Type B pancreatic cell (in vitro differentiated cells): ENCODE measurements at regions not wholly inside any gene's neighbourhood (a gene's known extent, or its start where the extent isn't known, plus 50 kb on each side); places are given as distances from the start of the nearest gene placed in this dataset.

Source experiments
- DNase-seq: peaks from one replicate; pipeline ENCODE4 v3.0.0; 2021; ENCODE audit warnings: mixed read lengths; ENCODE audit not compliant: unreplicated experiment; ENCODE audit errors: extremely low spot score
- H3K27ac Mint-ChIP-seq: 2 replicates; pipeline ENCODE4 v1.8.0; 2021; ENCODE audit warnings: mild to moderate bottlenecking, mixed read lengths
- H3K27me3 Mint-ChIP-seq: 2 replicates; pipeline ENCODE4 v1.8.0; 2021; ENCODE audit warnings: mixed read lengths
- H3K36me3 Mint-ChIP-seq: 2 replicates; pipeline ENCODE4 v1.8.0; 2021; ENCODE audit warnings: mixed read lengths
- H3K4me1 Mint-ChIP-seq: one replicate; pipeline ENCODE4 v1.8.0; 2021; ENCODE audit warnings: mixed read lengths; ENCODE audit not compliant: unreplicated experiment
- H3K4me3 Mint-ChIP-seq: 2 replicates; pipeline ENCODE4 v1.8.0; 2021; ENCODE audit warnings: mild to moderate bottlenecking, mixed read lengths
- H3K9me3 Mint-ChIP-seq: 2 replicates; pipeline ENCODE4 v1.8.0; 2021; ENCODE audit warnings: mixed read lengths
- CTCF ChIP-seq: fragments of 200-600 bp; sonication (generic); conservative IDR thresholded peaks from 2 replicates; pipeline ENCODE4 v1.5.0; 2021; ENCODE audit warnings: antibody characterized with exemption, mild to moderate bottlenecking

GRCh38 chr16:59124056-59124455 lies 389.9 kb upstream of the GOT2 start:
- no peaks in the 10 kb centered on the region for H3K9me3 Mint-ChIP-seq
- H3K27me3 Mint-ChIP-seq, result no peaks in the 10 kb centered on the region
- H3K36me3 Mint-ChIP-seq, result no peaks in the 10 kb centered on the region

GRCh38 chr16:59123479-59123878 lies 389.4 kb upstream of the GOT2 start:
- H3K27ac Mint-ChIP-seq, result no peak overlapping the region

More at GRCh38 chr16:59124056-59124455, 389.9 kb upstream of the GOT2 start:
- Mint-ChIP-seq H3K4me3 (no peak overlapping the region), H3K4me1 (peaks cover 5% of the 10 kb centered on the region), H3K27ac (no peak overlapping the region)
- no peak for TF ChIP-seq CTCF
- DNase-seq, result no peak

GRCh38 chr16:59122262-59122537 lies 388.1 kb upstream of the GOT2 start:
- Mint-ChIP-seq H3K27ac (no peak overlapping the region), H3K4me3 (no peak overlapping the region), H3K27me3 (no peaks in the 10 kb centered on the region), H3K4me1 (peaks cover 5% of the 10 kb centered on the region), H3K36me3 (no peaks in the 10 kb centered on the region), H3K9me3 (no peaks in the 10 kb centered on the region)
- no peak for DNase-seq
- TF ChIP-seq CTCF, result no peak

More at GRCh38 chr16:59123479-59123878, 389.4 kb upstream of the GOT2 start:
- no peaks in the 10 kb centered on the region for H3K27me3 Mint-ChIP-seq
- no peak for TF ChIP-seq CTCF
- no peak for DNase-seq
- H3K4me3 Mint-ChIP-seq, result no peak overlapping the region
- H3K4me1 Mint-ChIP-seq, result peaks cover 5% of the 10 kb centered on the region
- H3K36me3 Mint-ChIP-seq, result no peaks in the 10 kb centered on the region
- H3K9me3 Mint-ChIP-seq, result no peaks in the 10 kb centered on the region

GRCh38 chr16:59121411-59122261 lies 387.5 kb upstream of the GOT2 start:
- no peak for DNase-seq
- no peaks in the 10 kb centered on the region for H3K27me3 Mint-ChIP-seq
- no peak overlapping the region for H3K4me3 Mint-ChIP-seq
- H3K27ac Mint-ChIP-seq, result no peak overlapping the region
- no peaks in the 10 kb centered on the region for H3K9me3 Mint-ChIP-seq
- H3K4me1 Mint-ChIP-seq, result peaks cover 5% of the 10 kb centered on the region
- no peaks in the 10 kb centered on the region for H3K36me3 Mint-ChIP-seq
- TF ChIP-seq CTCF, result no peak

GRCh38 chr16:59116744-59117143 lies 382.6 kb upstream of the GOT2 start:
- H3K27ac Mint-ChIP-seq, result no peak overlapping the region
- TF ChIP-seq CTCF, result no peak
- peaks cover 5% of the 10 kb centered on the region for H3K4me1 Mint-ChIP-seq
- no peak overlapping the region for H3K4me3 Mint-ChIP-seq
- no peaks in the 10 kb centered on the region for H3K27me3 Mint-ChIP-seq
- no peaks in the 10 kb centered on the region for H3K9me3 Mint-ChIP-seq
- H3K36me3 Mint-ChIP-seq, result no peaks in the 10 kb centered on the region
- no peak for DNase-seq
